HG03135 (cell line): ENCODE measurements at regions not wholly inside any gene's neighbourhood (a gene's known extent, or its start where the extent isn't known, plus 50 kb on each side); places are given as distances from the start of the nearest gene placed in this dataset.

Experiments used
- ATAC-seq: cut with Tn5 transposase; IDR thresholded peaks from one replicate; pipeline ENCODE4 v1.9.1; 2021; ENCODE audit warnings: mild to moderate bottlenecking, moderate library complexity; ENCODE audit not compliant: unreplicated experiment

DNA sequence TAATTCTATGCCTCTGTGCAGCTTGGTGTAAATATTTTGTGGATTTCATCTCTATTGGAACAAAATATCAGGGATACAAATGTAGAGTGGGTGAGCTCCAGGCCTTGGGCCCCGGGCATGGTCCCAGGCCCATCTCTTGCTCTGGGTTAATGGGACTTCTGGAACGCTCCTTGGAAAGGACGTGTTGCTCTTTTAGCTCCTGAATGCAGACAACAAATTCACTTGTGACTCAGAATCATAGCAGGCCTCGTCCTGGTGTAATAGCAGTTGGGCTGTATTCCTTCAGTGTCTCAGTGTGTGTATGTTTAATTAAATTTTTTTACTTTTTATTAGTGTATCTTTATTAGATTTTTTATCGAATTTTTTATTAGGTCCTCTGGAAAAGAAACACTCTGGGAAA lies 266.7 kb upstream of the C2CD4B start:
- ATAC-seq: no peak

DNA sequence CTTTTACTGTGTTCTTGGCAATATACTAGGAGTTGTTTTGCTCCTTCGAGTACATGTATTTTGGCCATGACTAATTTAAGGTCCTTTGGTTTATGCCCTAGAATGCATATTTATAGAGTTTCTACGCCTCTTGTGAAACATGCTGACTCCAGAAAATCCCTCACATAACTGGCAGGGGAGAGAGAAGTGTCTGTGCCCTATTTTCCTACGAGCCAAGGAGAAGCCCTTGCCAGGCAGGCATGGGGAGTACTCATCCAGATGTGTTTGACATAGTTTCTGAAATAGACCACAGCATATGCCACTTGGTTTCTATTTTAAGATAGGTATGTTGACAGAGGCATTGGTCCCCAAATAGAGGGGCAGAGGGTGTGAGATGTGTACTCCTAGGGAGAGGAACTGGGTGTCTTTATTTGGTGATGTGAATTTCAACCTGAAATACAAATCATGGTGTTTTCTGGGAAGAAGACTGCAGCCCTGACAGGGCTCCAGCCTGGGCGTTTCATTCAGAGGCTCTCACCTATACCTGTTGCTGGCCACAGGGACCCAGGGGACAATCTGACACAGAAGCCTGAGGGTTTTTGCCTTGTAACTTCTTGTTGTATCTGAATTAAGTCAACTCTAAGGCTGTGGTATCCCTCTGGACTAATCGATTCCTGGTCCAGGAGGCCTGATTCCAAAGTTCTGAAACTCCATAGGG lies 267.8 kb upstream of the C2CD4B start:
- ATAC-seq: no peak

DNA sequence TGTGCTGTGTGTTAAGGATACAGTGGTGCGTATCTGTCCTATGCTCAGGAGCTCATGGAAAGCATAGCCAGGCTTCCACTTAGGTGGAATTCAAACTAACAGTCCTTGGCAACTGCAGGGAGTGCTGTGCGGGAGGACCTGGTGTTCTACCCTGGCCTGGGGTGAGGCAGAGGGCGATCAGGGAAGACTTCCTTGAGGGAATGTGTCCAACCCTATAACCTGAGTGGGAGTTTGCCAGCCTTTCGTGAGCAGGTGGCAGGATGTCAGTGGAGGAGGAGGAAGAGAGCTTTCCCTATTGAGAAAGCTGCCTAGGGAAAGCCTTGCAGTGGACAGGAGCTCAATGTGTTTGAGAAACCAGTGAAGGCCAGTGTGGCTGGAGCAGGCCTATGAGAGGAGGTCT lies 271.1 kb upstream of the C2CD4B start:
- ATAC-seq: no peak

DNA sequence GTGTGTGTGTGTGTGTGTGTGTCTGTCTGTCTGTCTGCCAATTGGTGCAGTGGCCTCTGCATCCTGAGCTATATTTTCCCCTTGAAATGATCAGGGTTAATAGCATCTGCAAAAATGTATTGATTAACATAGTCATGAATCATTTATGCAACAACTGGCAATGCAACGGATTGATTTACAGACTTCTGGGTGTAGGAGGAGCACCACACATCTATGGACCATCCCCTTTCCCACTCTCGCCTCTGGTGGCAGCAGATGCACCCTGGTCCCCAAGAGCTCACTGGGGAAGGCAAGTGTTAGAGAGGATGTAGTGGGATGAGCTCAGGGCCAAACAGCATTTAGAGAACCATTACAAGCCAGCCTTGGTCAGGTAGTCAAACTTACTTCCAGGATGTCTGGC lies 272.7 kb upstream of the C2CD4B start:
- ATAC-seq: no peak

DNA sequence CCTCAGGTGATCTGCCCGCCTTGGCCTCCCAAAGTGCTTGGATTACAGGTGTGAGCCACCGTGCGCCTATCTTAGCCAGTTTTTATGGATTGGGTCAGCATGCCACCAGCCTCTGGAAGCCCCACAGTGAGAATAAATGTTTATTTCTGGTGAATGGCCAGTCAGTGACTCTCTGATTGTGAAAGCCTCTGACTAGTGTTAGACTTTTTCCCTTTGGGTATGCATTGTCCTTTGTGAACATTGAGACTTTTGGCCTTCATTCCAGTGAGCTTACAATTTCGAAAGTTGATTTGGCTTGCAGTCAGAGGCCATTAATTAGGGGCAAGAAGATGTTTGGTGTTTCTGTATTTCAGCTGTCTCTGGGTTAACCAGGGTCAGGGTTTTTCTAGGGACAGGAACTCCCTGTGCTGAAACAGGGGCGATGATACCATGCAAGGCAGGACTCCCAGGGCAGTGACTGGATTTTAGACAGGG lies 274.5 kb upstream of the C2CD4B start:
- ATAC-seq: no peak

DNA sequence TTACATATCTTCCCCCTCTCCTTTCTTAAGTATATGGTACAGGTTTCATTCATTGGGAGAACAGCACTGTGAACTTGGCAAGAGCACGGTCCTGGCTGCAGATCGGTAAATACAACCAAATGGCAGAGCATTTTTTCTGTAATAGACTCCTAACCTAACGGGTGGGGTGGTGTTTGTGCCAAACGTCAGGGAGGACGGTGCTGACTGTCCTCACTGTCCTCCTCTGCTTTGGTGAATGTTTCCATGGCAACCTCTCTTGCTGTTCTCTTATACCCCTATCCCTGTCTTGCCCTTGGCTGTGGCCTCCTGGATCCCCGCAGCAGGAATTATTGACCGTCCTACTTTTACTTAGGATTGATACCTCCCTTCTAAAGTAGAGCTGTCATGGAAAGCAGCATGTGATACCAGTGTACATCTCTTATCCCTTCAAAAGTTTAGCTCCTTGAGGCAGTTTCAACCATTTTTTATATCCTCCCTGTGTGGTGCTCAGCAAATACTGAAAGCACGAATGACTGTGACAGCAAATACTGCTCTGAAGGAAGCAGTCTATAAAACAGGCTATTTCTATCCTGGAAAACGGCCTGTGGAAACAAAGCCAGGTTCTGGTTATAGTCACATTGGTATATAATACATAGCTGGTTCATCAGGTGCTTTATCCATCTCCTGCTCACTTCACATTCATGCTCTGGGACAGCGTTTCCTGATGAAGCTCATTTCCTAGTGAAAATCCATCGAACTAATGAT lies 275.4 kb upstream of the C2CD4B start:
- no peak for ATAC-seq

DNA sequence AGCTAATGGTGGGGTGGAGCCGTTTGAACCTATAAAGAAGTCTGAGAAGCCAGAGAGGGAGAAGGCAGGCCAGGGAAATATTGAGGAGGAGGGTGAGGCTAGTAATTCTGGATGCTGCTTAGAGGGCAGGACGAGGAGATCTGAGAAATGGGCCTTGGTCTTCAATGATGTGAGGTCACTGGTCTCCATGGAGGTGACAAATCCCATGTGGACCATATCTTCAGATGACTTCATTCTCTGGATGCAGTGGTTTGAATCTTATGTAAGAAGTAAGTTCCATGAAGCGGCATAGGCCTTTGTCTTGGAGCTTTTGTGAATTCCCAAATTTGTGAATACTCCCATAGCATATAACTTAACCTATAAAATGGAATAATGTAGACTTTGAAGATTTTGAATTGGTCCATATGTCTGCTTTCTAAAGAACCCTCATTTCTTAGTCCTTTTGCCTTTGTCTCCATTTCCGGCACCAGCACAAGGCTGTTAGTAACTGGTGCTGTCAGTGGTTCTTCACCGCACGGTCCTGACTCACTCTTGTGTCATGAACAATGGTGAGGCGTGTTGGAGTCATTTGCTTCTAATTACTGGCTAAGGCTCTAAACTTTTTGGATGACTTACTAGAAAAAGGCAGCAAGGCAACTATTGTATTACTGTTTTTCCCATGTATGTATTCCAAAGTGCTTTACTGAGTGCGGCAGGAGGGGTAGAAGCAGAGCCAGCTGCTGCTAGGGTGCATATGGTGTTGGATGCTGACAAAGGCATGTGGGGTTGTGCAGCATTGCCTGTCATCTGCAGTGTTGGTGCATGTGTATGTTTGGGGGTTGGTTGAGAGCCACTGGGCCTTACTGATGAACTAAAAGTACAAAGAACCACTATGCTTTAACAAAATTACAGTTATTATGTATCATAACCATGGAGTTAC lies 279.3 kb upstream of the C2CD4B start:
- ATAC-seq: no peak

DNA sequence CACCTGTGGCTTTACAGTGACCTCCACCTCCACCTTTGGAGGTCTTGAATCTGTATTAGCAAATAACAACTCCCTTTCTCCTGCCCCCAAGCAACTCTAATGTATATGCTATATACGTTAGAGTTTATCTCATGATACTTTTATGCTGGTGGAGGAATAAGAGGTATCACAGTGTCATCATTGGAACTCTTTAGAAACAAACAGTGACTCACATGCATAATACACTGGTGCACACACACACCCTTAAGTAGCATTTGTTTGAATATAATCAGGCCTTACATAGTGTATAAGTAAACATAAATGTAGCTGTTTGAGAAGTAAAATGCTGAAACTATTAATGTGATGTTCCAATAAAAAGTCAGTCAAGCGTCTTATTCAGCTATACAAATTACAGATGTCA lies 280.2 kb upstream of the C2CD4B start:
- ATAC-seq: no peak

DNA sequence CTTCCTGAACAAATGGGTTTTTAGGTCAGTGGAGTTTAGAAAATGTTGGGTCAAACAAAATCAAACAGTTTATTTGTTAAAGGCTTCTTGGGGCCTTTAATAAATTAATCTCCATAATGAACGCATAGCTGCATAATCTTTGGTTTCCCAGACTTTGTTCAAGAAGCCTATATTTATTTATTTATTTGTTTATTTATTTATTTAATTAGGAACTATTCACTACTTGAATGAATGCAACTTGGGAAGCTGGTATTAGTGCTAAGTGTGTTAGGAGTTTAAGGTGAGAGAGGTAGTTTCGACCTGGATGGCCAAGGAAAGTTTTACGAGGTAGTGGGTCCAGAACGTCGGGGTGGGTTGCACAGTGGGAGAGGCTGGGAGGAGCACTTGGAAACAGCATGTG lies 281.9 kb upstream of the C2CD4B start:
- ATAC-seq: no peak

DNA sequence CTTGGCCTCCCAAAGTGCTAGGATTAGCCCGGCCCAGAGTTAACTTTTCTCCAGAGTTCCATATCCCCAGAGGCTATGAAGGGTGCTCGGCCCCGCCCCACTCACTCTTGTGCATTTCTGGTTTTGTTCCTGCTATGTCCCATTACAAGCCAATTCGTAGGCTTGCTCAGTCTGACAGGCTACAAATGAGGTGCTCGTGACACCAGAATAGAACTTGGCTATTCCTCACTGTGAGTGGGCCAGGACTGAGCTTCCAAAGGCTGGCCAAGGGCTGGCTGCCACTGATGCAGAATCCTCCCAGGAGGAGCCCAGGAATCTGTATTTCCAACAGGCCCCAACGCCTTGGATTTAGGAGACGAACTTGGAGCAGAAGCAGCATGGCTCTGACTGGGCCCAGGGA lies 282.7 kb upstream of the C2CD4B start:
- no peak for ATAC-seq

DNA sequence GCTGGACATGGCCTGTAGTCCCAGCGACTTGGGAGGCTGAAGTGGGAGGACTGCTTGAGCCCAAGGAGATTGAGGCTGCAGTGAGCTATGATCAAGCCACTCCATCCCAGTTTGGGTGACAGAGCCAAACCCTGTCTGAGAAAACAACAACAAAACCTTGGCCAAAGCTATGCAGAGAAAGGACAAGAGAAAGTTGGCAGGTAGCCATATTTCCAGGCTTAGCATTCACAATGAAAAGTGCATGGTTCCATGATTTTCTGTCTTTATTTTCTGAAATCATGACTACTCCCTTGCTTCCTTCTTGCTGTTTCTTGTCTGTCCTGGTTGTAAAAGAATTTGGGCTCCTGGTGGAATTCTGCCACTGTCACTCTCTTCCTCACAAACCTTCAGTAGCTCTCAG lies 284.6 kb upstream of the C2CD4B start:
- no peak for ATAC-seq

DNA sequence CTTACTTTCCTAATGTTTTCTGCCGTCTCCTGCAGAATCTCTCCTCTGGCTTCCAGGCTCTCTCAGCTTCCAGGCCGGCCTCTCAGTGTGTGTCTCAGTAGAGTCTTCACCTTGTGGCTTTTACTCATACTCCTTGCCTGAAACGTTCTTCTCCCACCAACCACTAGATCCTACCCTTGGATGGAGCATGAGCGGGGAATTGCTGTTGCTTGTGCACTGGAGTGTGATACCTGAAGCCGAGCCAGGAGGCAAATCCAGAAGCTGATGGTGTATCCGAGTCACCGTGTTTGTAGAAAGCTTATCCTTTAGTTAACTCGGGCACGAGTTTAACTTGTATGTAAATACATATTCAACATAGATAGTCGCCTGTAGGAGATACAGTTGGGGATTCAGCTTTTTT lies 285.0 kb upstream of the C2CD4B start:
- ATAC-seq: no peak

DNA sequence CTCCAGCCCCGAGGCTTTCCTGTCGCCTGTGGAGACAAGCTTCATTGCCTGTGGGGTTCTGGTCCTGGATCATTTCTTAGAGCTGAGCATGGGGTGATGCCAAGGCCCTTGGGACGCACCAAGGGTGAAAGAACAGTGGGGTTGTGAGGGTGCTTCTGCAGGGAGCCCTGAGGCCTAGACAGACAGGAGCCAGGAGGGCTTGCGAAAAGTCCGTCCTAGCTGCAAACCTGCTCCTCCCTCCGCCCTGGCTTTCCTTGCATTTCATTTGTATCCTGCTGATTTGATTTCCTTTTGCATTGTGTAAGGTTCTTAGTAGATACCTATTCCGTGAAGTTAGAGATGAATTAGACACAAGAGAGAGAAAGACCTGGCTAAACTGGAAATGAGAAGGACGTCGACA lies 286.9 kb upstream of the C2CD4B start:
- no peak for ATAC-seq

DNA sequence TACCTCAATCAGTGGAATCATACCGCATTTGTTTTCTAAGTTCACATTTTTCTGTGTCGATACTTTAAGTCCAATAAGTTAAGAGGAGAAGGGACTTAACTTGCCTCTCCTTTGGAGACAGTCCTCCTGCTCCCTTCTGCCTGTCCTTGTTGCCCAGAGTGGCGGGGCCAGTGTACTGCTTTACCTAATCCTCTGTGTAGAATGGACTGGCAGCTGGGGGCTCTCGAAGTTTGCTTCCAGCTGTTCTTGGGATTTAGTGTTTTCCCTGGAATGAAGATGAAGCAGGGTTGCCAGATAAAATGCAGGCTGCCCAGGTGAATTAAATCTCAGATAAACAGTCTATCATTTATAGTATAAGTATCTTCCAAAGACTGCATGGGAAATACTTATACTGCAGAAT lies 287.6 kb upstream of the C2CD4B start:
- no peak for ATAC-seq

DNA sequence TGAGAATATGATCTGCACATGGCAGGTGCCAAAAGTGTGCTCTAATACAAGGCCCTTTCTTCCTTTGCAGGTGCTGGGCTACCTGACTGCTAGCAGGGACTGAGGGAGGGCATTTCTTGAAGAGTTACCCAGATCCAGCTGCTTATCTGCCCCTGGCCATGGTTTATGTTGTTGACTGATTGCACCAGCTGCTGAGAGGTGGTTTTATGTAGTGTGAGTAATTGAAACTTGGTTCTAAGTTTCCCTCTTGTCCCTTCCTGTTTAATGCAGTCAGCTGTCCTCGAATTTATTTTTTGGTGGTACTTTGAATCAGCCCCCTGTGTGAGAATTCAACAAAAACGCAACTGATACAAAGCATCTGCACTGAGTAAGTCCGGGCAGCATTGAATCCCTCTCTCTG lies 288.3 kb upstream of the C2CD4B start:
- no peak for ATAC-seq

DNA sequence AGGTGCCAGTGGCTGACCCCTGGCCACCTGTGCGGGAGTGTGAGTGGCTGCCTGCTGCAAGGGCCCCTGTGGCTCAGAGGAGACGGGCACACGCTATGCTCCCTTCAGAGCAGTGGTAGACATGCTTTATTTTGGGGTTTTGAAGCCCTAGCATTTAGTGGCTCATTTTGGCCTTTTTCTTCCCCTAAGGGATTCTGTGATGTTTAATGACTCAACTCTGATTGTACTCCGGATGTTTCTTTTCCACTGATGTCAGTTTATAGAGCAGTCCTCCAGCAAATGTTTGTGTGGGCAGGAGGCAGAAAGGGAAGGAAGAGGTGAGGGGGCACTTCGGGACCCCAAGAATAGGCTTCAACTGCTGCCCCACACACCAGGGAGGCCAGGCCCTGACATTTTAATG lies 288.9 kb upstream of the C2CD4B start:
- ATAC-seq: no peak

DNA sequence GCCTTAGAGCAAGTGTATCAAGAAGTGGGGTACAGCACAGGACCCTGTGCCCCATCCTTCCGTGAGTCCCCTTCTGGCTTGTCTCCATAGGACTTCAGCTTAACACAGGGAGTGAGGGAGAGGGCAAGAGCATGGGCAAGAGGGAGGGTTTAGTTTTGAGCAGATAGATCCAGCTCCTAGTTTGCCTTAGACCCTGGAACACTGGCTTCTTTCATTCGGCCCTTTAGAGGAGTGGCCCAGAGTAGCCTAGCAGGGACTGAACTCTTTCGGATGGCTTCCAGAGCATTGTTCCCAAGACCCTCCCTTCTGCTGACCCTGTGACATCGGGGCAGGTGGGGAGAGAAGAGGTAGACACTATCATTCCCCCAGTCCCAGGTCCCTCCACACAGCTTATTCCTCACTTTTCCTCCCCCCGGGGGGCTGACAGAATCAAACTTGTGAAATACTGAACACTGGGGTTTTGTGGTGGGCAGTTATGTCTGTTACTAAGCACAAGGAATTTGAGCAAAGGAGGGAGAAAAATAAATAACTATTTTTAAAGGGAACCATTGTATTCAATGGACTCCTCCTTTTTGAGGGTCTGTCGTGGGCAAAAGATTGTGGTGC lies 289.6 kb upstream of the C2CD4B start:
- no peak for ATAC-seq

DNA sequence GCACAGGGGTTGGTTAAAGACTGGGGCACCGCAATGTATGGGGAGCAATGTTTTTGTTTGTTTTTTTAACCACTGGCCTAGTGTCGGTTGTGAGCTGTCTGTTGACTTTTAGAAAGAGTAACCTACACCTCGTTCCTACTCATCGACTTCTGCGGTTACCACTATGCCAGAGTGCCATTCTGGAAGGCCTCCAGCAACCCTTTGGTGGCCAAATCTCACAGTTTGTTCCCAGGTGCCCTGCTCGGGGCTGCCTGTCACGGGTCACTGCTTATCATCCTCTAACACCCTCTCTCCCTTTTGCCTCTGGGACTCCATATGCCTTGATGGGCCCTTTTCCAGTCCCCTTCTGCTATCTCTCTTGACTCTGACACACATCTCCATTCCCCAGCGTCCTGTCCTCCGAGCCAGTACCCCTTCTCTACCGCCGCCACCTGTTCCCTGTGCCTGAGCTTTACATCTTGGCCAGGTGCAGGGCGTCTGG lies 290.4 kb upstream of the C2CD4B start:
- no peak for ATAC-seq

DNA sequence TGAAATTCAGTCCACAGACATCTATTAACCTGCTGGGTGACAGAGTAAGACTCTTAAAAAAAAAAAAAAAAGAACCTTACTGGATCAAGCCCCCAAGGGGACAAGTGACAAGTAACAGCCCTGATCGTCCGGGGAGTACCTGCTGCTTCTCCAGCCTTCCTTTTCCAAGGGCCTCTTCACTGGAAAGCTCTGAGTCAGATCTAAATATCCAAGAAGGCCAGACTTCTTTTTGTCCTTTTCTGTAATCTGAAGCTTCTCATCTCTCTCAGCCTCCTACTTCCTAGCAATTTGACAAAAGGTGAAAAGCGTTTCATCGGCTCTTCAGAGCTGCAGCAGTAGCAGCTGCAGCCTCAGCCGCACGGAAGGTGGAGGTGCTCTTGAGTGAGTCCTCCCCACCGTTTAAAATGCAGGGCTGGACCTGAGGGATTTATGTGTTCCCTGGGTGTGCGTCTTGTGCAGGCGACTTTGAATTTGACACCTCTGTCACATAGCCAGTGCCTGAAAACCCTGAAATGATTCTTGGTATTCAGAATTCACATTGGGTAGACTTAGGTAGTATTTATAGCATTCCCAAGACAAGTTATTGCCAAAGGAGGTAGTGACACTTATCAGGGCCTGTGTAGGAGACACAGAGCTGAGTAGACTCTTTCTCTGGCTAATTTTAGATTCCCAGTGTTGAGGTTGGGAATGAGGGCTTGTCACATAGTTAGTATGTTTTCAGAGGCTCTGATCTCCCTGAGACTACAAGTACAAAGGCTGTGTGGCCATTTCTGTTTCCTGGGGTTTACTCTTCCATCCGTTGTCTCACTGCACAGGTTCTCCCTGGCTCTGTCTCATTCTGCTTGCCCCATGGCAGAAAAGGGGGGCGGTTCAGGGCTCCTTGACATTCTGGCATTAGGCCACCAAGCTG lies 291.2 kb upstream of the C2CD4B start:
- no peak for ATAC-seq

DNA sequence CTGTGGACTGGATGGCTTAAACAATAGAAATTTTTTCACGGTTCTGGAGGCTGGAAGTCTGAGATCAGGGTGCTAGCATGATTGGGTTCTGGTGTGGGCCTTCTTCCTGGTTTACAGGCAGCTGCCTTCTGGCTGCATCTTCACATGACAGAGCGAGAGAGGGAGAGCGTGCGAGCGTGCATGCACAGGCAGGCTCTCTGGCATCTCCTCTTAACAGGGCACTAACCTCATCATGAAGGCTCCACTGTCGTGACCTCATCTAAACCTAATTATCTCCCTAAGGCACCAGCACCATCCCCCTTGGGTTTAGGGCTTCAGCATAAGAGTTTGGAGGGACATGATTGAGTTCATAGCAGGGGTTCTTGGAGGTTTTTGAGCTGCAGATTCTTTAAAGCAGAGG lies 292.0 kb upstream of the C2CD4B start:
- ATAC-seq: no peak
